DND-41 (cell line): ENCODE measurements at regions not wholly inside any gene's neighbourhood (a gene's known extent, or its start where the extent isn't known, plus 50 kb on each side); places are given as distances from the start of the nearest gene placed in this dataset.

Experiments
- ATAC-seq: fragments of 200-7000 bp; cut with Tn5 transposase; 3 replicates; pipeline ENCODE4 v1.9.1; 2021; ENCODE audit warnings: low read depth; ENCODE audit not compliant: insufficient read depth
- DNase-seq: peaks from one replicate; pipeline ENCODE4 v3.0.0-alpha.2; 2020
- H2AFZ ChIP-seq: 2 replicates; pipeline ENCODE4 v1.6.0; 2012; ENCODE audit warnings: low read depth, low read length
- H3K27ac ChIP-seq: 2 replicates; pipeline ENCODE4 v1.5.1; 2012; ENCODE audit warnings: low read length, inconsistent platforms
- H3K27me3 ChIP-seq: fragments of 200-600 bp; sonication (generic); 2 replicates; pipeline ENCODE4 v1.6.0; 2012; ENCODE audit warnings: low read length, mild to moderate bottlenecking, inconsistent platforms; ENCODE audit not compliant: insufficient read depth, poor library complexity
- H3K36me3 ChIP-seq: 2 replicates; pipeline ENCODE4 v1.5.1; 2012; ENCODE audit warnings: low read length, inconsistent platforms; ENCODE audit not compliant: insufficient read depth
- H3K4me1 ChIP-seq: 2 replicates; pipeline ENCODE4 v1.5.1; 2012; ENCODE audit warnings: mild to moderate bottlenecking, low read length; ENCODE audit not compliant: insufficient read depth
- H3K4me2 ChIP-seq: 2 replicates; pipeline ENCODE4 v1.6.0; 2012; ENCODE audit warnings: mild to moderate bottlenecking, moderate library complexity, low read length, inconsistent platforms; ENCODE audit not compliant: insufficient read depth
- H3K4me3 ChIP-seq, 2 experiments: fragments of 200-600 bp in 1 of 2; shearing (Covaris generic) in 1 of 2; 2 replicates each; pipeline ENCODE4 v1.5.1; 2012 to 2016; ENCODE audit warnings: inconsistent platforms in 2 of 2, low read length in 2 of 2, mild to moderate bottlenecking in 2 of 2, low read depth in 1 of 2, moderate library complexity in 1 of 2
- H3K79me2 ChIP-seq: 2 replicates; pipeline ENCODE4 v1.6.0; 2012; ENCODE audit warnings: low read length, inconsistent platforms; ENCODE audit not compliant: insufficient read depth
- H3K9ac ChIP-seq: 2 replicates; pipeline ENCODE4 v1.6.0; 2012; ENCODE audit warnings: low read depth, mild to moderate bottlenecking, inconsistent platforms, low read length, moderate library complexity
- H3K9me3 ChIP-seq: 2 replicates; pipeline ENCODE4 v1.5.1; 2012; ENCODE audit warnings: low read length, moderate library complexity, mild to moderate bottlenecking, inconsistent platforms; ENCODE audit not compliant: insufficient read depth, severe bottlenecking
- H4K20me1 ChIP-seq: 2 replicates; pipeline ENCODE4 v1.6.0; 2012; ENCODE audit warnings: low read length; ENCODE audit not compliant: insufficient read depth
- CTCF ChIP-seq: IDR thresholded peaks from 2 replicates; pipeline ENCODE4 v1.5.1; 2012; ENCODE audit warnings: borderline replicate concordance, low read length, moderate library complexity, mild to moderate bottlenecking; ENCODE audit not compliant: poor library complexity, severe bottlenecking; ENCODE audit errors: extremely low read depth
- EZH2 ChIP-seq: IDR thresholded peaks from 3 replicates; pipeline ENCODE4 v1.6.1; 2012; ENCODE audit warnings: borderline replicate concordance, low read depth, mild to moderate bottlenecking, moderate library complexity, low read length, inconsistent platforms; ENCODE audit not compliant: severe bottlenecking

GRCh38 chr3:81951106-81951505, 189.7 kb upstream of the GBE1 start:
- ATAC-seq = no peak
- Histone ChIP-seq H3K36me3 (no peaks in the 10 kb centered on the region), H4K20me1 (no peaks in the 10 kb centered on the region), H3K27ac (no peak overlapping the region), H3K9me3 (no peaks in the 10 kb centered on the region), H3K4me3 (no peak overlapping the region), H2AFZ (peak overlapping the region; percentile 33; the same call in 1 of the 2 replicates), H3K79me2 (no peaks in the 10 kb centered on the region), H3K4me2 (no peak overlapping the region), H3K27me3 (no peaks in the 10 kb centered on the region), H3K9ac (no peak overlapping the region), H3K4me1 (no peaks in the 10 kb centered on the region)
- DNase-seq = no peak
- TF ChIP-seq EZH2 = no peak
- TF ChIP-seq CTCF = no peak

DNA sequence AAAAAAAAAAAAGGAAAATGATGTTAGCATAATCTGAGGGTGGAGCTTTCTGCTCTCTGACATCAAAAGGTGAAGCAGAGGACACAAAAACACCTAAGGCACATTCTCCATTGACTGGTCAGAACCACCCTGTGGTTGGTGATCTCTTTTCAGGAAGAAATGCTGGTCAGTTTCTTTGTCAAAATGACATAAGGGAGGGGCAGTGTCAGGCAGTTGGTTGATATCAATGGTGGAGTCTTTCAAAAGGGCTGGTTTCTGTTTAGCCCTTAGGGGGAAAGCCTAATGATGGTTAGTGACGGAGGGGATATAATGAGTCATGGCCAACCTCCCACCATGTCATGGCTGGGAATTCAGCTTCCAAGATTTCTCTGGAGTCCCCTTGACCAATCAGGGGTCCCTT, 185.9 kb upstream of the GBE1 start:
- no peaks in the 10 kb centered on the region for H4K20me1 ChIP-seq
- no peak overlapping the region for H3K4me3 ChIP-seq
- H3K79me2 ChIP-seq = no peaks in the 10 kb centered on the region
- ATAC-seq (no peak), DNase-seq (no peak)
- no peak overlapping the region for H3K9ac ChIP-seq
- no peaks in the 10 kb centered on the region for H3K27me3 ChIP-seq
- 0 out of 2 replicates have a peak, but pooled peaks cover 3% of the 10 kb centered on the region for H3K36me3 ChIP-seq
- no peak overlapping the region for H3K4me2 ChIP-seq
- no peaks in the 10 kb centered on the region for H3K4me1 ChIP-seq
- no peak for TF ChIP-seq EZH2
- no peak for TF ChIP-seq CTCF
- peaks cover 29% of the 10 kb centered on the region for H3K9me3 ChIP-seq
- no peak overlapping the region for H2AFZ ChIP-seq
- H3K27ac ChIP-seq = no peak overlapping the region

DNA sequence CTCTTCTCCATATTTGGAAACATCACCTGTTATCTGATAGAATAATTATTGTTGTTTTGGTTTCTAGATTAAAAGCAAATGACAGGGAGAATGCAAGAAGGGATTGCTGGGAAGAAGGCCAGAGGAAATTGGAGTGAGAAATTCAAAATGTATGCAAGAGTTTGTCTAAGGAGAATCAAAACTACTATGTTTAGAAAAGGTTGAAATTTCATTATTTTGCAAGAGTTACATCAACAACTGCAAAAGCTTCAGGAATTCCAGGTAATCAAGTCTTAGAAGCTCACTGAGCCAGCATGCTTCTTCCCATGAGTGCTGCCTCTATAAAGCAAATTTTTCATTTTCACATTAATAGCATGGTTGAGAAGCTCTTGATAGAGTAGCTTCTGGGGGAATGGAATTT, 177.2 kb upstream of the GBE1 start:
- TF ChIP-seq EZH2 = no peak
- TF ChIP-seq CTCF = no peak
- Histone ChIP-seq H3K4me1 (peaks cover 14% of the 10 kb centered on the region), H3K27ac (no peak overlapping the region), H3K4me3 (no peak overlapping the region), H3K79me2 (no peaks in the 10 kb centered on the region), H3K9me3 (peaks cover 14% of the 10 kb centered on the region), H3K27me3 (no peaks in the 10 kb centered on the region), H3K4me2 (no peak overlapping the region), H3K36me3 (no peaks in the 10 kb centered on the region), H2AFZ (peak overlapping the region; percentile 7; the same call in 1 of the 2 replicates), H4K20me1 (no peaks in the 10 kb centered on the region), H3K9ac (no peak overlapping the region)
- DNase-seq = no peak
- no peak for ATAC-seq

DNA sequence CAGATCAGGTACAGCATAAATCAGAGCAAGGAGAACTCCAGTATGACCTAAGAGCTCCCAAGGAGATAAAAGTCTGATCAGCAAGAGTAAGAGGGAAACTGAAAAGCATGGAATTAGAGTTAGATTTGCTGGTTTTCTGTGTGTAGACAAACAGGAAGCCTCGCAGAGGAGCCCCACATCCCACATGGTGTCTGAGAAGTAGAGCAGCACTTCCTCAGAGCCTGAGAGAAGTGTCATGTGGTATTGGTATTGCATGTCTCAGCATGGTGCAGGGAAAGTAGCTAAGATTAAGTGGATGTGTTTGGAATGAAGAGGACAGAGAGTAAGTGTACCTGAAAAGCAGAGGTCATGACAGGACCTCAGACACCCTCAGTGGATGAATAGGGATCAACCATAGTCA, 175.4 kb upstream of the GBE1 start:
- ATAC-seq = peak; percentile 91
- H3K27me3 ChIP-seq = no peaks in the 10 kb centered on the region
- peak overlapping the region; percentile 12; the same call in 1 of the 2 replicates for H3K9ac ChIP-seq
- TF ChIP-seq EZH2 = no peak
- no peak for TF ChIP-seq CTCF
- H3K4me3 ChIP-seq = no peak overlapping the region
- H2AFZ ChIP-seq = peak overlapping the region; percentile 63
- peak overlapping the region; percentile 41 for H3K27ac ChIP-seq
- H3K4me2 ChIP-seq = no peak overlapping the region
- H3K4me1 ChIP-seq = peaks cover 28% of the 10 kb centered on the region
- H3K36me3 ChIP-seq = no peaks in the 10 kb centered on the region
- H4K20me1 ChIP-seq = no peaks in the 10 kb centered on the region
- H3K9me3 ChIP-seq = no peaks in the 10 kb centered on the region
- peak; percentile 53 for DNase-seq
- H3K79me2 ChIP-seq = no peaks in the 10 kb centered on the region
